Left renal cortex interstitium (tissue), 4 donors: ENCODE measurements at regions not wholly inside any gene's neighbourhood (a gene's known extent, or its start where the extent isn't known, plus 50 kb on each side); places are given as distances from the start of the nearest gene placed in this dataset.

ENCODE experiments used
- DNase-seq, 4 donors: peaks; one replicate each; pipeline ENCODE4 v3.0.0-alpha.2; 2013; ENCODE audit warnings: low read depth in 4 of 4, low spot score in 2 of 4, missing footprints in 1 of 4

DNA sequence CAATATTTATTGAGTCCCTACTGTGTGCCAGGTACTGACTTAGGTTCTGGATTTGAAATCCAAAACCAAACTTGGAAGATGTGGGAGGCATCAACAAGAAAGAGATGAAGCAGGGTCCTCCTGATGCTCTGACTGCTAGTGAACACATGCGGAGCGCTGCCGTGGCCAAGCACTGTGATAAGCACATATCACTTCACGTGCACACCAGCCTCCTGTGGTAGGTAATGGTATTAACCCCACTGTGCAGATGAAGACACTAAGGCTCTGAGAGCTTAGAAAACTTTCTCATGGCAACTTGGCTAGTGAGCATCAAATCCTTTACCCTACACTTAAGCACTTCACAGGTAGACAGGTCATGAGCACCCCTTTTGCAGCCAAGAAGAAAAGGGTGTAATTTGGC, 216.1 kb downstream of the HAUS1 start:
- no peak for DNase-seq

GRCh38 chr18:46320928-46321711, 216.9 kb downstream of the HAUS1 start:
- DNase-seq: no peak

DNA sequence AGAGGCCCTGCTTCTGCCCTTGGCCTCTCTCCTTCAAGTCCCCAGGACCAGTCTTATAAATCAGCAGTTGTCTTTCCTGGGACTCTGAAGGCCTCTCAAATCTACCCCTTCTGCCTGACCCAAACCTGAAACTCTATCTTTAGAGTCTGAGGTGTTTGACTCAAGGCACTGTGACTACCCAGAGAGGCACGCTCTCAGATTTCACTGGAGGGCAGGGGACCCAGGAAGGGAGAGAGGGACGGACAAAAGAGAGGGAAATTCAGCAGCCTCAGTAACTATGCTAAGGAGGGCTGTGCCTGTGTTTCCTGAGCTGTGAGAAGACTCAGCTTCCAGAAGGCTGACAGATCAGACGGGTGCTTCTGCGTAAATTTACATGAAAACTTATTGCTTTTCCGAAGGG, 217.8 kb downstream of the HAUS1 start:
- DNase-seq: no peak

GRCh38 chr18:46322411-46322891, 218.3 kb downstream of the HAUS1 start:
- no peak for DNase-seq

DNA sequence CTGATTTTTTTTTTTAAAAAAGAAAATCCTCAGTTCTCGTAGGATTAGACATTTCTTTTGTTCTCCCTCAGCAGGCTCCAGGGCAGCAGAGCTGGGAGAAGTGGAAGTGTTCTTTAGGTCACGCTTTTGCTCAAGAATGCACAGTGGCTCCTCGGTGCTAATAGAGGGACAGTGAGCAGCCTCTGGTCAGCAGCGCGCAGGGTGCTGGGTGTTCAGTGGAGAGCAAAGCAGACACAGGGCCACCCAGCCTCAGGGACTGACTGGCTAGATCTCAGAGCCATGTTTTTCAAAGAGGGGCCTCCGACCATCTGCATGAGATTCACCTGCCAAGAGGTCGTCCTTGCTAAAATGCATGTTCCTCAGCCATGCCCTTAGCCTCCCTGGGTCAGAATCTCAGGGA, 218.8 kb downstream of the HAUS1 start:
- no peak for DNase-seq

DNA sequence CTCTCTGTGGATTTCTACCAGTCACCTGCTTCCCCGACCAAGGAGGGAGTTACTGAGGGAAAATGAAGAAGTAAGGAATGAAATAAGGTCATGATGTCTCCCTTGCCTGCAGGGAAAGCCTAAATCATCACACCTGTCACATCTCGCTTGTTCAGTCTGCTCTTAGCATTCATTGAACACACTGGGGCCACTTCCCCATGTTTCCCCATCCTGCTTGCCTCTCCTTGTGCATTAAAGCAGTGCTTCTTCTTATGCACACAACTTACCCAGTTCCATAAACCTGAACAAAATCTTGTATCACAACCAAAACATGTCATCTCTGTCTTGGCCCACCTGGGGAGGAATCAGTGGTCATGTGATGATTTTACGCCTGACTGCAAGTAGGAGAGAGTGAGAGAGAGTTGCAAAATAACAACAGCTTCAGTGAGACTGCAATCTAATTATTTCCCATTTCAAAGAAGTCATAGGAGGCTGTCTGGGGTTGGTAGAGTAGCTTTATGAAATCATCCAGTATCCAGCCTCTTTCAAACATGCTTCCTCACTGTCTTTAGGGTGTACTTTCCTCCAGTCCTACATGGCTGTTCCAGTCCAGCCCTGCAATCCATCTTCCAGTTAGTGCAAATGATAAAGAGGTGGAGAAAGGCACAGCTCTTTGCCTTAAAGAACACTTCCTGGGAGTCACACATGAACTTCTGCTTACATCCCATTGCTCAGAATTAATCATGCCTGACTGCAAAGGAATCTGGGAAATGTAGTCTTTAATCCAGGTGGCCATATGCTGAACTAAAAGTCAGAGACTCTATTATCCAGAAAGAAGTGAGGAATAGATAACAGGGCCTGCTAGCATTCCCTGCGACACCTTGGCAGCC, 220.1 kb downstream of the HAUS1 start:
- no peak for DNase-seq

- DNase-seq: no peak
Measured at GRCh38 chr18:46325895-46326294, 221.7 kb downstream of the HAUS1 start.

- DNase-seq: no peak
Measured at GRCh38 chr18:46329736-46330246, 225.6 kb downstream of the HAUS1 start.

GRCh38 chr18:46331316-46331715, 227.1 kb downstream of the HAUS1 start:
- DNase-seq: no peak

DNA sequence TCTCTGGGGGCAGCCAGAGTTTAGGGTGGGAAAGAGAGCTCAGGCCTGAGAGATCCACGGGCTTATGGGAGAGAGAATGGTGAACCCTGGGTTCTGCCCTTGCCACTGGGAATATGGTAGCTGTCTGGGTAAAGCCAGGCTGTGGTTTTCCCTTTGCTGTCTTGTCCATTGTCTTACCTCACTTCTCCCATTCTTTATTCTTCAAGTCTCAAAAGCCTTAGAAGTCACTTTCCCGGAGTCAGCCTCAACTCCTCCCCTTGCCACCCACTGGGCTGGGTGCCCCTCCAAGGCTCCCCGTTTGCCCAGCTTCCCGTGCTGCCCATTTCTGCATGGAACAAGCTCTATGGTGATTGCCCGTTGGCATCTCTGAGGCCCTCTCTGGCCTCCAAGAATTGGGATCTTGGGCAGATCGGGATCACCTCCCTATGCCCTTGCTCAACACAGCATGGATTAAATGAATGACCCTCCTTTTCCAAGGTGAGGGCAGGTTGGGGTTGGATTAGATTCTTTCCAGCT, 228.2 kb downstream of the HAUS1 start:
- no peak for DNase-seq

DNA sequence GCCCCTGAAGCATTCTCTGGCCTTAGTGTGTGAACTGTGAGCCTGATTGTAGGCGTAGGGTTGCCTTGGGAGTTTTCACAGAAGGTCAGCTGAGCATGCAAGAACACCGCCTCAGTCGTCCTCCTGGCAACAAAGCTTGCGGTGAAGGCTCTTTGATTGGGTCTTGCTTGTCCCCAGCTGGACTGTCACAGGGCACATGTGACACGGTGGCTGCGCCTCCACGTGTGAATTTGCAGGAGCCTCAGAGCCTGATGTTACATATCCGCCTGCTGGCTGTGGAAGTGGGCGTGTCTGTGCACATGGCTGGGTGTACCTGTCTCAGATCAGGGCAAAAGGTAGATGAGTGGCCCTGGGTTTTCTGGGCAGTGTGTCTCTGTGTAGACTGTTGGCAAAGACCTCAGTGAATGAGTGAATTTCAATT, 228.7 kb downstream of the HAUS1 start:
- DNase-seq: no peak

GRCh38 chr18:46333431-46334135, 229.4 kb downstream of the HAUS1 start:
- DNase-seq: no peak

GRCh38 chr18:46334868-46335281, 230.7 kb downstream of the HAUS1 start:
- DNase-seq: no peak

- DNase-seq: no peak
Measured at GRCh38 chr18:46335534-46336101, 231.4 kb downstream of the HAUS1 start.

- no peak for DNase-seq
Measured at GRCh38 chr18:46336278-46337111, 232.3 kb downstream of the HAUS1 start.

- no peak for DNase-seq
Measured at GRCh38 chr18:46337271-46337670, 233.1 kb downstream of the HAUS1 start.

GRCh38 chr18:46338205-46338604, 234.0 kb downstream of the HAUS1 start:
- no peak for DNase-seq

DNA sequence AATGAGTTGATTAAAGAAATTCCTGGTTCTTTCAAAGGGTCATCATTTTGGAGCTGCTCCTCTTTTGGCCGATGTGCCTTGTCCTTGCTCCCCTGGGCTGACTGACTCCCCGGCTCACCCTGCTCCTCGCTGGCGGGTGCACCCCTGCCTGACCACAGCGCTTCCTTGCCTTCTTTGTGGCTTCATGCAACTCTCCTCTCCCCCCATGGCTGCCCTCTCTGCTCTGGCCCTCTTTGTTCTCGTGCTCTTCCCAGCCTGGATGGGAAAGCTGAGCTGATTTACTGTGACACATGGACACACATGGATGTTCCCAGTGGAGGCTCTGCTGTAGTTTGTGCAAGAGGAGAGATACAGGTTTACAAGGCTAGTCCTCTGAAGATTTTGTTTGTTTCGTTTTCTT, 234.6 kb downstream of the HAUS1 start:
- no peak for DNase-seq

DNA sequence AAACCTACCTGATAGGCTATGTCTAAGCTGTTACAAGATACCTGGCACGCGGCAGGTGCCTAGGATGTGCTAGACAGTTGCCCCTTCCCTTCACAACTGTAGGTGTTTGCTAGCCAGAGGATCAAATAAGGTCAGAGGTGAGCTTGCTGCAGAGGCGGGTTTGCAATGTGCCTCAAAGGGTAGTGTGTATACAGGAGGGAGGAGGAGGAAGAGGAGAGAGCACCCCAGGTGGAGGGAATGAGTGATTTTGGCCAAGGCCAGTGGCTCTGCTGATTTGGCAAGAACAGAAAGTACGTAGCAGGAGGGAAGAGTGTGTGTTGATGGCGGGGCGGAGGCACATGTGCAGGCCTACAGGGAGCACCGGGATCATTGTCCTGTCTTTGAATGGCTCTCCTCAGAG, 236.5 kb downstream of the HAUS1 start:
- DNase-seq: no peak
